ENCODE measurements at regions not wholly inside any gene's neighbourhood (a gene's known extent, or its start where the extent isn't known, plus 50 kb on each side); places are given as distances from the start of the nearest gene placed in this dataset.
"Not testable (repeated sequence)": the region's sequence is repeated elsewhere in the genome, so short reads cannot be mapped to it uniquely, and the experiment has no call there.

GRCh38 chr2:182650704-182651103 lies 65.4 kb upstream of the DNAJC10 start:
- Mint-ChIP-seq H3K4me1 (peaks cover 17% of the 10 kb centered on the region), H3K4me3 (no peak overlapping the region), H3K27me3 (ENCODE audit: low read depth) (no peaks in the 10 kb centered on the region), H3K9me3 (no peaks in the 10 kb centered on the region), H3K36me3 (ENCODE audit: low read depth) (no peaks in the 10 kb centered on the region), H3K27ac (peak overlapping the region; percentile 16 to 40 (median 21))
- TF ChIP-seq CTCF (IDR thresholded peaks at IDR 0.05; ENCODE audit: unreplicated experiment in 3 of 3) = peak; percentile 55 to 69 (median 57)

- Mint-ChIP-seq H3K27me3 (ENCODE audit: low read depth) (no peaks in the 10 kb centered on the region), H3K4me3 (no peak overlapping the region), H3K4me1 (peaks cover 23% of the 10 kb centered on the region), H3K27ac (no peak overlapping the region), H3K36me3 (ENCODE audit: low read depth) (no peaks in the 10 kb centered on the region), H3K9me3 (no peaks in the 10 kb centered on the region)
- TF ChIP-seq CTCF (IDR thresholded peaks at IDR 0.05; ENCODE audit: unreplicated experiment in 3 of 3) = no peak
These were observed 63.7 kb upstream of the DNAJC10 start for GRCh38 chr2:182652326-182652725.

GRCh38 chr2:182655750-182656149 lies 60.3 kb upstream of the DNAJC10 start:
- peaks cover 19% of the 10 kb centered on the region for H3K4me1 Mint-ChIP-seq
- H3K27me3 Mint-ChIP-seq (ENCODE audit: low read depth) = no peaks in the 10 kb centered on the region
- no peak for TF ChIP-seq CTCF (IDR thresholded peaks at IDR 0.05; ENCODE audit: unreplicated experiment in 3 of 3)
- H3K27ac Mint-ChIP-seq = no peak overlapping the region
- no peaks in the 10 kb centered on the region for H3K9me3 Mint-ChIP-seq
- H3K36me3 Mint-ChIP-seq (ENCODE audit: low read depth) = no peaks in the 10 kb centered on the region
- H3K4me3 Mint-ChIP-seq = no peak overlapping the region

GRCh38 chr2:182664212-182664611 lies 51.8 kb upstream of the DNAJC10 start:
- no peaks in the 10 kb centered on the region for H3K9me3 Mint-ChIP-seq
- no peaks in the 10 kb centered on the region for H3K36me3 Mint-ChIP-seq (ENCODE audit: low read depth)
- H3K27me3 Mint-ChIP-seq (ENCODE audit: low read depth) = no peaks in the 10 kb centered on the region
- no peaks in the 10 kb centered on the region for H3K4me1 Mint-ChIP-seq
- no peak for TF ChIP-seq CTCF (IDR thresholded peaks at IDR 0.05; ENCODE audit: unreplicated experiment in 3 of 3)
- H3K27ac Mint-ChIP-seq = no peak overlapping the region
- H3K4me3 Mint-ChIP-seq = no peak overlapping the region

GRCh38 chr2:182665500-182665899 lies 50.6 kb upstream of the DNAJC10 start:
- not testable (repeated sequence) for H3K4me1 Mint-ChIP-seq; H3K9me3 Mint-ChIP-seq; H3K36me3 Mint-ChIP-seq (ENCODE audit: low read depth); H3K4me3 Mint-ChIP-seq; H3K27me3 Mint-ChIP-seq (ENCODE audit: low read depth); H3K27ac Mint-ChIP-seq

Data from nephron (organoid).